Right renal pelvis (tissue), 4 donors: ENCODE measurements at regions not wholly inside any gene's neighbourhood (a gene's known extent, or its start where the extent isn't known, plus 50 kb on each side); places are given as distances from the start of the nearest gene placed in this dataset.

ENCODE experiments used
- DNase-seq, 4 donors: peaks; one replicate each; pipeline ENCODE4 v3.0.0-alpha.2; 2013; ENCODE audit warnings: low read depth in 4 of 4, low spot score in 3 of 4, missing footprints in 1 of 4

- no peak for DNase-seq
Observed at GRCh38 chr18:44597797-44598196, 82.9 kb upstream of the SETBP1 start.

DNA sequence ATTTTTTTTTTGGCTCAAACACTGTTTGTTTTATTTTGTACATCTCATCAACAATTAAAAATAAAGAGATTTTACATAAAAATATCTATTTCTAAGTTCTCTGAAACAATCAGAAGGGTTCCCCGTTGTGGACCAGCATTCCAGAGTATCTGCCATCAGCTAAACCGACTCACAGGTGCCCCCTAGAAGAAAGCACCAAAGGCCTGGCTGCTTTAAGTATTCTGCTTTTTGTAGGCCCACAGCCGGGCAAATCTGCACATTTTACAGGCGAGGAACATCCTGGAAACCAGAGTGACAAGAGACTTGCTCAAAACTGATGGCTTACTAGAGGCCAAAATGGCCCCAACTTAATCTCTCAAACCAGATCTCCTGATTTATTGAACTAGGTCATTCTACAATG, 82.2 kb upstream of the SETBP1 start:
- no peak for DNase-seq

DNA sequence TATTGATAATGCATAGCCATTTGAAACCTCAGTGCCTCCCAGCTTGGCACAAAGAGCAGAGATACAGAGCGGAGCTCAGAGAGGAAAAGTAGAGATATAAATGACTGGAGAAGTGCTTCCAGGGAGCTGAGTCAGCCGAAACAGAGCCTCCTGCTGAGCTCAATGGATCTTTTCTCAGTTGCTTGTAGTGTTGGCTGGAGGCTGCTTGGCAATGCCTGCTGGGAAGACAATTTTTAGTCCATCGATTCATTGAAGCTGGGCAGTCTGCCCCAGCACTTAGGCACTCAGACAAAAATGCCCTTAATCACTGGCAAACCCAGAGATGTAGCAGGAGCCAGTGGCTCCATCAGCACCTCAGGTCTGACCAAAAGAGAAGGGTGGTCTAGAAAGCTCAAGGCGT, 81.3 kb upstream of the SETBP1 start:
- DNase-seq, result no peak

- DNase-seq, result no peak
Observed at GRCh38 chr18:44601447-44601846, 79.2 kb upstream of the SETBP1 start.

DNA sequence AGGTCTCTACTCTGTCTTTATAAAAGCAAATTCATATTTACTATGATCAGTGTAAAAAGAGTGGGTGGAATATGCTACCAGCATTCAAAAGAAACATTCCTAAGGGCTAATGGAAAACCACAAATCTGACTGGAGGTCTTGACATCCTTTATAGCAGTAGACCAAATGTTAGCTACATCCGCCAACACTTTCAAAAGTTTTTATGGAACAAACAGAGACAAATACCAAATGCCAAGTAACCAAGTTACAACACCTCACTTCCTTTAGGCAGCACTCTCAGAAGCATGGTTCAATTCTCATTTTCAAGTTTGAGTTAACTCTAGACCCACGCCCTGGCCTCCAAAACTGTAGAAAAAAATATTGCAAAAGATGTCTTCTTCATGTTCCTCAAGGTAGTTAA, 78.3 kb upstream of the SETBP1 start:
- no peak for DNase-seq

DNA sequence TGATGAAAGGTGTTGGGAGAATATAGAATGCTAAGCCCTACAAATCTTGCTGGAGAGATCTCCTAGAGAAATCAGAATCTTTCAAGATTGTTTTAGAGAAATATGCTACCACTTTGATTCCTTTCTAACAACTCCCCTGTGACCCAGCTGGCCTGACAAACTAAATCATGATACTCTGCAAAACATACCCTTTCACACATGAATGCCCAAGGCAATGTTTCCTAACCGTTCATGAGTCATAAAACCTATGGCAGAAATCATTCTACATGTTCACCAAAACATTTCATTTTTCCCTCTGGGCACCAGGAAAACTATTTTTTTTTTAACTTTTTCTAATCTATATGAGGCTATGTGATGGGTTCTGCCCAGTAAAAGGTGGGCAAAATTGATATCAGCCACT, 77.8 kb upstream of the SETBP1 start:
- DNase-seq, result no peak

- DNase-seq, result peak in 1 of 4 donors; percentile 7
Observed at GRCh38 chr18:44609181-44609941, 71.3 kb upstream of the SETBP1 start.

DNA sequence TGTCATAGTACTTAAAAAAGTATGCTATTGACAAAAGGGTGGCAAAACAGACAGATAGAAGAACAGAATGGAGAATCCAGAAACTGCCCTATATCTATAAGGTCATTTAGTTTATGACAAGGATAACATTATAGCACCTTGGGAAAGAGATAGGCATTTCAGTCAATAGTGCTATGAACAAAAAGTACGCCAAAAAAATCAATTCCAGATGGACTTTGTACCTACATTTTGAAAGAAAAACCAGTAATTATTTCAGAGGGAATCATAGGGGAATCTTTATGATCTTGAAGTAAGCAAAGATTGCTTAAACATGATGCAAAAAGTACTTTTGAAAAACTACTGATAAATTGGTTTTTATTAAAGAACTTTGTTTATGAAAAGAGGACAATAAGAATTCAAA, 59.9 kb upstream of the SETBP1 start:
- DNase-seq, result no peak

- DNase-seq, result no peak
Observed at GRCh38 chr18:44624052-44624451, 56.6 kb upstream of the SETBP1 start.

- DNase-seq, result no peak
Observed at GRCh38 chr18:44625386-44625785, 55.3 kb upstream of the SETBP1 start.

GRCh38 chr18:44626236-44626635, 54.5 kb upstream of the SETBP1 start:
- DNase-seq, result no peak

DNA sequence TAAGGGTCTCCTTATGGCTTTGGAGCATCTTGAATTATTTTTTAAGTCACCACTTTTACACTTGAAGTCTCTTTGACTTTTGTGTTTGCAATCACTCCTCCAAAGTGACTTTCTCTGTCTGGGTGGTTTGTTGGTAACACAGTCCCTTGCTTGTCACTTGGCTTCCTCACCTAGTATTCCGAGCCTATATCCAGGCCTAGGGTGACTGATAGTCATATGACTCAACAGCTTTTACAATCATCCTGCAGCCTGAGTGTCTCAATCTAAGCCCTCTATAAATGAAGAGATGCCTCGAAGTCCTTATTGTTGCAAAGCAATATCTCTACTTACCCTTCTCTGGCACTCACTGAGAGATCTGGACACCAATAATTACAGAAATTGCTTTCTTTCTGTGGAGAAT, 53.9 kb upstream of the SETBP1 start:
- no peak for DNase-seq

GRCh38 chr18:44627280-44627679, 53.4 kb upstream of the SETBP1 start:
- no peak for DNase-seq

- no peak for DNase-seq
Observed at GRCh38 chr18:44629406-44629805, 51.3 kb upstream of the SETBP1 start.

DNA sequence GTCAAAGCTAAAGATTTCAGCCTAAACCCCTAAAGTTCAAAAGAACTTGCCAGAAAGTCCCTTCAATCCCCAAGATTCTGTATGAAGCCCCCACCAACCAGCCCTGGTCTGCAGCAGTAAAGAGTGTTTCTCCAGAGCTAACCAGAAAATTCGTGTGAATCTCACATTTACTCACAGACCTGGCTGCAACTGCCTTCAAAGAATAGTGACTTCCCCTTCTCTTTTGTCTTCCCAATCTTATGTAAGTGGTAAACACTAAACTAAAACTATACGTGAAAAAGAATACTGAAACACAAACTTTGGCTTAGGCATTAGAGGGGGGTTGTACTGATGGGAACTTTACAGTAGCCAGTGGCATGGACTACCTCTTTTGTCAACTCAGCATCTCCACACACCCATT, 50.6 kb upstream of the SETBP1 start:
- no peak for DNase-seq
